Trophoblast cell (in vitro differentiated cells and primary cell): ENCODE measurements at regions not wholly inside any gene's neighbourhood (a gene's known extent, or its start where the extent isn't known, plus 50 kb on each side); places are given as distances from the start of the nearest gene placed in this dataset.

Source experiments
- DNase-seq, 2 donors: peaks; one replicate each; pipeline ENCODE4 v3.0.0-alpha.2; 2016
- H2AFZ ChIP-seq: 2 replicates; pipeline ENCODE4 v1.6.1; 2013; ENCODE audit warnings: low read length, moderate library complexity, mild to moderate bottlenecking; ENCODE audit not compliant: insufficient read depth, poor library complexity
- H2AK5ac ChIP-seq: 2 replicates; pipeline ENCODE4 v1.6.1; 2013; ENCODE audit warnings: mild to moderate bottlenecking, low read length
- H2BK120ac ChIP-seq: 2 replicates; pipeline ENCODE4 v1.6.1; 2013; ENCODE audit warnings: low read length, mild to moderate bottlenecking, moderate library complexity; ENCODE audit not compliant: insufficient read depth, poor library complexity
- H2BK12ac ChIP-seq: 2 replicates; pipeline ENCODE4 v1.6.1; 2013; ENCODE audit warnings: mild to moderate bottlenecking, low read length, moderate library complexity
- H2BK5ac ChIP-seq: 2 replicates; pipeline ENCODE4 v1.6.1; 2013; ENCODE audit warnings: low read length, low read depth, moderate library complexity, mild to moderate bottlenecking; ENCODE audit not compliant: poor library complexity
- H3K14ac ChIP-seq: 2 replicates; pipeline ENCODE4 v1.6.1; 2013; ENCODE audit warnings: mild to moderate bottlenecking, low read length
- H3K18ac ChIP-seq: 2 replicates; pipeline ENCODE4 v1.6.1; 2013; ENCODE audit warnings: mild to moderate bottlenecking, low read length
- H3K23ac ChIP-seq: 2 replicates; pipeline ENCODE4 v1.6.1; 2013; ENCODE audit warnings: low read length
- H3K27ac ChIP-seq: 2 replicates; pipeline ENCODE4 v1.5.1; 2013; ENCODE audit warnings: low read depth, mild to moderate bottlenecking, inconsistent platforms, low read length, moderate library complexity
- H3K27me3 ChIP-seq: 2 replicates; pipeline ENCODE4 v1.6.1; 2013; ENCODE audit warnings: inconsistent platforms, mild to moderate bottlenecking, low read length, moderate library complexity; ENCODE audit not compliant: insufficient read depth
- H3K36me3 ChIP-seq, 2 experiments: 1 replicate in 1 of 2; 2 replicates in 1 of 2; pipeline ENCODE4 v1.6.1; 2013; ENCODE audit warnings: low read length in 2 of 2, mild to moderate bottlenecking in 2 of 2, moderate library complexity in 1 of 2; ENCODE audit not compliant: insufficient read depth in 2 of 2, control insufficient read depth in 1 of 2
- H3K4ac ChIP-seq: 2 replicates; pipeline ENCODE4 v1.6.1; 2013; ENCODE audit warnings: low read depth, mild to moderate bottlenecking, low read length, moderate library complexity
- H3K4me1 ChIP-seq, 2 experiments: 1 replicate in 1 of 2; 2 replicates in 1 of 2; pipeline ENCODE4 v1.6.1; 2013; ENCODE audit warnings: low read length in 2 of 2, mild to moderate bottlenecking in 2 of 2, moderate library complexity in 1 of 2; ENCODE audit not compliant: insufficient read depth in 2 of 2, control insufficient read depth in 1 of 2
- H3K4me2 ChIP-seq: 2 replicates; pipeline ENCODE4 v1.6.1; 2013; ENCODE audit warnings: inconsistent platforms, mild to moderate bottlenecking, low read length, moderate library complexity
- H3K4me3 ChIP-seq: 2 replicates; pipeline ENCODE4 v1.5.1; 2013; ENCODE audit warnings: mild to moderate bottlenecking, low read depth, low read length, inconsistent platforms
- H3K79me1 ChIP-seq: one replicate; pipeline ENCODE4 v1.6.1; 2013; ENCODE audit warnings: low read length
- H3K79me2 ChIP-seq: 2 replicates; pipeline ENCODE4 v1.6.1; 2013; ENCODE audit warnings: low read length, mild to moderate bottlenecking; ENCODE audit not compliant: control insufficient read depth, insufficient read depth, poor library complexity
- H3K9ac ChIP-seq: 2 replicates; pipeline ENCODE4 v1.6.1; 2013; ENCODE audit warnings: mild to moderate bottlenecking, low read length
- H3K9me3 ChIP-seq: 2 replicates; pipeline ENCODE4 v1.6.1; 2013; ENCODE audit warnings: low read depth, mild to moderate bottlenecking, control low read depth, inconsistent platforms, low read length; ENCODE audit not compliant: insufficient read depth
- H4K12ac ChIP-seq: 2 replicates; pipeline ENCODE4 v1.6.1; 2013; ENCODE audit warnings: low read depth, mild to moderate bottlenecking, low read length, moderate library complexity
- H4K8ac ChIP-seq: 2 replicates; pipeline ENCODE4 v1.6.1; 2013; ENCODE audit warnings: low read depth, mild to moderate bottlenecking, low read length, moderate library complexity
- H4K91ac ChIP-seq: one replicate; pipeline ENCODE4 v1.6.1; 2013; ENCODE audit warnings: low read depth, mild to moderate bottlenecking, low read length, moderate library complexity
- WGBS: extraction: QIAGEN DNeasy Blood & Tissue Kit; methylation state at CpG from one replicate; pipeline ENCODE4 v1.1.7; 2013; ENCODE audit warnings: missing lambda C conversion rate; ENCODE audit not compliant: insufficient read length, insufficient coverage; ENCODE audit errors: extremely low coverage; 5-methylcytosine and 5-hydroxymethylcytosine counted together

GRCh38 chr14:49946320-49947141, 53.6 kb downstream of the ARF6 start:
- Histone ChIP-seq H3K9me3 (no peaks in the 10 kb centered on the region), H2BK5ac (no peak overlapping the region), H3K36me3 (no peaks in the 10 kb centered on the region), H3K23ac (no peak overlapping the region), H4K91ac (peak overlapping the region; percentile 89), H2BK120ac (peak overlapping the region; percentile 94), H2AFZ (no peak overlapping the region), H2BK12ac (peak overlapping the region; percentile 93), H3K9ac (no peak overlapping the region), H3K14ac (peak overlapping the region; percentile 82), H3K4ac (no peak overlapping the region), H3K27ac (no peak overlapping the region), H3K4me2 (no peak overlapping the region), H3K27me3 (no peaks in the 10 kb centered on the region), H3K79me1 (peaks cover 15% of the 10 kb centered on the region), H2AK5ac (no peak overlapping the region), H3K18ac (no peak overlapping the region), H3K79me2 (peaks cover 2% of the 10 kb centered on the region), H4K8ac (no peak overlapping the region), H3K4me3 (no peak overlapping the region), H3K4me1 (peaks cover 13 to 17% of the 10 kb centered on the region in 2 experiments), H4K12ac (no peak overlapping the region)
- DNase-seq = no peak
- no CpG with 5 or more reads among the region's 10 CpGs for WGBS

- Histone ChIP-seq H3K9ac (no peak overlapping the region), H4K91ac (no peak overlapping the region), H3K14ac (no peak overlapping the region), H3K79me1 (peaks cover 15% of the 10 kb centered on the region), H3K27ac (no peak overlapping the region), H3K4ac (no peak overlapping the region), H3K4me2 (no peak overlapping the region), H2AFZ (no peak overlapping the region), H2AK5ac (no peak overlapping the region), H3K23ac (no peak overlapping the region), H3K27me3 (no peaks in the 10 kb centered on the region), H3K4me3 (no peak overlapping the region), H3K79me2 (peaks cover 2% of the 10 kb centered on the region), H2BK120ac (no peak overlapping the region), H3K18ac (no peak overlapping the region), H3K4me1 (peaks cover 16 to 17% of the 10 kb centered on the region in 2 experiments), H2BK5ac (no peak overlapping the region), H4K12ac (no peak overlapping the region), H2BK12ac (peak overlapping the region; percentile 66), H3K36me3 (no peaks in the 10 kb centered on the region), H4K8ac (no peak overlapping the region), H3K9me3 (peaks cover 1% of the 10 kb centered on the region)
- WGBS = no CpG with 5 or more reads among the region's 3 CpGs
- no peak for DNase-seq
These were observed 54.6 kb downstream of the ARF6 start for GRCh38 chr14:49947506-49947905.

GRCh38 chr14:49950275-49951228, 57.7 kb downstream of the ARF6 start:
- no peak overlapping the region for H3K4me2 ChIP-seq
- H3K23ac ChIP-seq = no peak overlapping the region
- H3K14ac ChIP-seq = no peak overlapping the region
- no peak overlapping the region for H4K12ac ChIP-seq
- H2BK120ac ChIP-seq = no peak overlapping the region
- H3K9me3 ChIP-seq = peaks cover 1% of the 10 kb centered on the region
- H4K91ac ChIP-seq = peak overlapping the region; percentile 56
- no peak overlapping the region for H3K4me3 ChIP-seq
- peak overlapping the region; percentile 16 for H2BK12ac ChIP-seq
- no peak for DNase-seq
- H2AFZ ChIP-seq = no peak overlapping the region
- H2AK5ac ChIP-seq = no peak overlapping the region
- no peak overlapping the region for H3K9ac ChIP-seq
- H3K18ac ChIP-seq = no peak overlapping the region
- H3K4me1 ChIP-seq = peaks cover 15 to 16% of the 10 kb centered on the region in 2 experiments
- WGBS = no CpG with 5 or more reads among the region's 4 CpGs
- H3K27me3 ChIP-seq = no peaks in the 10 kb centered on the region
- no peak overlapping the region for H3K4ac ChIP-seq
- peaks cover 13% of the 10 kb centered on the region for H3K79me1 ChIP-seq
- H3K27ac ChIP-seq = no peak overlapping the region
- no peak overlapping the region for H4K8ac ChIP-seq
- no peak overlapping the region for H2BK5ac ChIP-seq
- no peaks in the 10 kb centered on the region for H3K36me3 ChIP-seq
- peaks cover 2% of the 10 kb centered on the region for H3K79me2 ChIP-seq

GRCh38 chr14:49951229-49951607, 58.3 kb downstream of the ARF6 start:
- no peak overlapping the region for H3K23ac ChIP-seq
- H4K8ac ChIP-seq = no peak overlapping the region
- H3K27me3 ChIP-seq = no peaks in the 10 kb centered on the region
- H3K4me3 ChIP-seq = no peak overlapping the region
- no peak overlapping the region for H3K9ac ChIP-seq
- H3K79me1 ChIP-seq = peaks cover 7% of the 10 kb centered on the region
- no peak overlapping the region for H4K12ac ChIP-seq
- H2BK5ac ChIP-seq = no peak overlapping the region
- peaks cover 1% of the 10 kb centered on the region for H3K9me3 ChIP-seq
- no peak overlapping the region for H3K18ac ChIP-seq
- peaks cover 8 to 9% of the 10 kb centered on the region in 2 experiments for H3K4me1 ChIP-seq
- H2BK12ac ChIP-seq = peak overlapping the region; percentile 7
- no peak overlapping the region for H3K4ac ChIP-seq
- no CpG with 5 or more reads among the region's 1 CpG for WGBS
- H4K91ac ChIP-seq = no peak overlapping the region
- no peak overlapping the region for H3K4me2 ChIP-seq
- no peaks in the 10 kb centered on the region for H3K79me2 ChIP-seq
- no peak overlapping the region for H2AFZ ChIP-seq
- H3K36me3 ChIP-seq = no peaks in the 10 kb centered on the region
- DNase-seq = peak in 1 of 2 donors; percentile 35
- no peak overlapping the region for H2BK120ac ChIP-seq
- no peak overlapping the region for H2AK5ac ChIP-seq
- peak overlapping the region; percentile 11 for H3K14ac ChIP-seq
- H3K27ac ChIP-seq = no peak overlapping the region
